Neural progenitor cell (in vitro differentiated cells): ENCODE measurements at regions not wholly inside any gene's neighbourhood (a gene's known extent, or its start where the extent isn't known, plus 50 kb on each side); places are given as distances from the start of the nearest gene placed in this dataset.

ENCODE experiments used
- DNase-seq: peaks from one replicate; pipeline ENCODE4 v3.0.0-alpha.2; 2016; ENCODE audit warnings: low spot score
- H2AFZ ChIP-seq: fragments of 200-600 bp; sonication (generic); replicated peaks from 2 replicates; pipeline ENCODE4 v1.6.1; 2016; ENCODE audit warnings: antibody characterized with exemption
- H3F3A ChIP-seq: fragments of 200-600 bp; sonication (generic); 2 replicates; pipeline ENCODE4 v1.6.1; 2016; ENCODE audit warnings: antibody characterized with exemption, low read depth
- H3K27ac ChIP-seq: fragments of 200-600 bp; sonication (generic); 2 replicates; pipeline ENCODE4 v1.5.1; 2016; ENCODE audit warnings: mild to moderate bottlenecking
- H3K27me3 ChIP-seq: fragments of 200-600 bp; sonication (generic); 2 replicates; pipeline ENCODE4 v1.6.1; 2016; ENCODE audit warnings: mild to moderate bottlenecking, moderate library complexity
- H3K36me3 ChIP-seq: fragments of 200-600 bp; sonication (generic); 2 replicates; pipeline ENCODE4 v1.5.1; 2016
- H3K4me1 ChIP-seq: fragments of 200-600 bp; sonication (generic); 2 replicates; pipeline ENCODE4 v1.6.1; 2016; ENCODE audit warnings: mixed run types
- H3K4me2 ChIP-seq: fragments of 200-600 bp; sonication (generic); 2 replicates; pipeline ENCODE4 v1.6.1; 2016
- H3K4me3 ChIP-seq: fragments of 200-600 bp; sonication (generic); 2 replicates; pipeline ENCODE4 v1.5.1; 2016
- H3K79me2 ChIP-seq: fragments of 200-600 bp; sonication (generic); 2 replicates; pipeline ENCODE4 v1.6.1; 2016; ENCODE audit warnings: low read depth
- H3K9ac ChIP-seq: fragments of 200-600 bp; sonication (generic); 2 replicates; pipeline ENCODE4 v1.6.1; 2016
- H3K9me3 ChIP-seq: fragments of 200-600 bp; sonication (generic); 2 replicates; pipeline ENCODE4 v1.5.1; 2016; ENCODE audit warnings: low read depth
- H4K20me1 ChIP-seq: fragments of 200-600 bp; sonication (generic); 2 replicates; pipeline ENCODE4 v1.6.1; 2016; ENCODE audit warnings: low read depth
- H3K27ac Mint-ChIP-seq: 3 replicates; pipeline ENCODE4 v1.8.0; 2021; ENCODE audit warnings: mixed read lengths
- H3K27me3 Mint-ChIP-seq: 2 replicates; pipeline ENCODE4 v1.8.0; 2022; ENCODE audit warnings: low read depth, mild to moderate bottlenecking, inconsistent platforms, moderate library complexity, mixed read lengths; ENCODE audit not compliant: insufficient read depth
- H3K36me3 Mint-ChIP-seq: 3 replicates; pipeline ENCODE4 v1.8.0; 2021; ENCODE audit warnings: mixed read lengths
- H3K4me1 Mint-ChIP-seq: 3 replicates; pipeline ENCODE4 v1.8.0; 2021; ENCODE audit warnings: mixed read lengths
- H3K4me3 Mint-ChIP-seq: 3 replicates; pipeline ENCODE4 v1.8.0; 2021; ENCODE audit warnings: mild to moderate bottlenecking, moderate library complexity, mixed read lengths
- H3K9me3 Mint-ChIP-seq: 3 replicates; pipeline ENCODE4 v1.8.0; 2020; ENCODE audit warnings: mixed read lengths
- CTCF ChIP-seq: fragments of 200-600 bp; sonication (generic); IDR thresholded peaks from 2 replicates; pipeline ENCODE4 v1.5.1; 2017; ENCODE audit warnings: antibody characterized with exemption, mild to moderate bottlenecking
- EZH2 ChIP-seq: fragments of 200-600 bp; sonication (generic); IDR thresholded peaks from 2 replicates; pipeline ENCODE4 v1.6.1; 2017; ENCODE audit warnings: antibody characterized with exemption, mild to moderate bottlenecking, moderate library complexity
- EZH2phosphoT487 ChIP-seq: fragments of 200-600 bp; sonication (generic); IDR thresholded peaks from 2 replicates; pipeline ENCODE4 v1.6.1; 2017; ENCODE audit warnings: antibody characterized with exemption

GRCh38 chr11:100592619-100593260, 94.3 kb upstream of the ARHGAP42 start:
- TF ChIP-seq CTCF = no peak
- TF ChIP-seq EZH2phosphoT487 = no peak
- no peak for TF ChIP-seq EZH2
- no peaks in the 10 kb centered on the region for H3K36me3 ChIP-seq
- H3K79me2 ChIP-seq = no peaks in the 10 kb centered on the region
- no peaks in the 10 kb centered on the region for H3K36me3 Mint-ChIP-seq
- no peak overlapping the region for H3K27ac Mint-ChIP-seq
- no peak overlapping the region for H2AFZ ChIP-seq
- no peak overlapping the region for H3K4me2 ChIP-seq
- H4K20me1 ChIP-seq = no peaks in the 10 kb centered on the region
- no peaks in the 10 kb centered on the region for H3F3A ChIP-seq
- no peak for DNase-seq
- H3K27ac ChIP-seq = no peak overlapping the region
- no peaks in the 10 kb centered on the region for H3K27me3 ChIP-seq
- H3K27me3 Mint-ChIP-seq = peaks cover 2% of the 10 kb centered on the region
- H3K4me1 ChIP-seq = no peaks in the 10 kb centered on the region
- no peak overlapping the region for H3K4me3 Mint-ChIP-seq
- H3K9me3 ChIP-seq = no peaks in the 10 kb centered on the region
- no peak overlapping the region for H3K9ac ChIP-seq
- no peaks in the 10 kb centered on the region for H3K9me3 Mint-ChIP-seq
- no peak overlapping the region for H3K4me3 ChIP-seq
- no peaks in the 10 kb centered on the region for H3K4me1 Mint-ChIP-seq

GRCh38 chr11:100593291-100593690, 93.8 kb upstream of the ARHGAP42 start:
- no peaks in the 10 kb centered on the region for H3K27me3 ChIP-seq
- no peak for TF ChIP-seq EZH2phosphoT487
- no peak for TF ChIP-seq EZH2
- no peak for TF ChIP-seq CTCF
- no peak overlapping the region for H3K4me2 ChIP-seq
- no peak overlapping the region for H3K4me3 ChIP-seq
- H3K27me3 Mint-ChIP-seq = peaks cover 2% of the 10 kb centered on the region
- H3K4me3 Mint-ChIP-seq = no peak overlapping the region
- no peaks in the 10 kb centered on the region for H3K36me3 Mint-ChIP-seq
- H3K4me1 Mint-ChIP-seq = no peaks in the 10 kb centered on the region
- no peaks in the 10 kb centered on the region for H4K20me1 ChIP-seq
- no peaks in the 10 kb centered on the region for H3K9me3 ChIP-seq
- H3K36me3 ChIP-seq = no peaks in the 10 kb centered on the region
- DNase-seq = no peak
- H3F3A ChIP-seq = no peaks in the 10 kb centered on the region
- no peaks in the 10 kb centered on the region for H3K9me3 Mint-ChIP-seq
- no peaks in the 10 kb centered on the region for H3K79me2 ChIP-seq
- no peak overlapping the region for H3K9ac ChIP-seq
- no peak overlapping the region for H2AFZ ChIP-seq
- H3K27ac Mint-ChIP-seq = no peak overlapping the region
- H3K4me1 ChIP-seq = no peaks in the 10 kb centered on the region
- H3K27ac ChIP-seq = no peak overlapping the region

DNA sequence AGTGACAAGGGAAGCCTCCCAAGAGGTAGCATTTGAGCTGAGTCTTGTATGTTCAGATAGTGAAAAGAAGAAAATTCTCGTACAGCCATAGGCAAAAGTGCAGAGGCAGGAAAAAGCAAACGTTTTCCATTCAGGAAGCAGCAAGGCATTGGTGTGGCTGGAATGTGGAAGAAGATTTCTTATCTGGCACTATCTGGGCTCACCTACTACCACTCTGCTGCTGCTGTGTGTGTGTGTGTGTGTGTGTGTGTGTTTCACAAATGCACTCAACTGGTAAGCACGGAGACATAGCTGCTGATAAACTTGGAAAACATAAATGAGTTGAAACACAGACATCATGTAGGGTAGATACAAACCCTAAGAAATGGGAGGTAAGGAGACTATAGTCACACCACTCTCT, 92.8 kb upstream of the ARHGAP42 start:
- peaks cover 2% of the 10 kb centered on the region for H3K27me3 Mint-ChIP-seq
- no peak for TF ChIP-seq EZH2phosphoT487
- no peak for TF ChIP-seq CTCF
- no peak for TF ChIP-seq EZH2

More for the DNA sequence above, 92.8 kb upstream of the ARHGAP42 start:
- Histone ChIP-seq H3K27me3 (no peaks in the 10 kb centered on the region), H3K4me3 (no peak overlapping the region), H3K4me1 (no peaks in the 10 kb centered on the region), H3K27ac (no peak overlapping the region), H3K36me3 (no peaks in the 10 kb centered on the region), H3K9ac (no peak overlapping the region), H3K79me2 (no peaks in the 10 kb centered on the region), H3K9me3 (no peaks in the 10 kb centered on the region), H2AFZ (no peak overlapping the region), H3K4me2 (no peak overlapping the region), H3F3A (no peaks in the 10 kb centered on the region), H4K20me1 (no peaks in the 10 kb centered on the region)
- no peak for DNase-seq
- H3K36me3 Mint-ChIP-seq = no peaks in the 10 kb centered on the region
- H3K9me3 Mint-ChIP-seq = no peaks in the 10 kb centered on the region
- no peak overlapping the region for H3K27ac Mint-ChIP-seq
- no peaks in the 10 kb centered on the region for H3K4me1 Mint-ChIP-seq
- H3K4me3 Mint-ChIP-seq = no peak overlapping the region
